ENCODE measurements at regions not wholly inside any gene's neighbourhood (a gene's known extent, or its start where the extent isn't known, plus 50 kb on each side); places are given as distances from the start of the nearest gene placed in this dataset.

DNA sequence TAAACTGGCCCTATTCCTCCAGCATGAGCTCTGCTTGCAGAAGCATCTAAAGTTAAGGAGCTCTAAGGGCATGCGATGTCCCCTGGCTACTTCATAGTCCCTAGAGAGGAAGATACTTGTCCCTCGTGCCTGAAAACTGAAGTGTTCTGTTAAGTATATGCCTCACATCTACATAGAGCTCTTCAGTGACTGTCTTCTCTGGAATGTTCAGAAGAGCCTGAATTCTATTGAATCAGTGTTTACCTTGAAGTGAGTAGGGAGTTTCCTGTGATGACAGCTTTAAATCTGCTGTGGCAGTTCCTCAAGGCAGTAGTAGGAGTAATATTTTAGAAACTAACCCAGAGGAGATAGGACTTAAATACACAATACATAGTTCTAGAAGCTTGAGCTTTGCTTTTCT lies 111.2 kb downstream of the ZNF518B start:
- in situ Hi-C loops (cut with MboI; ENCODE audit: low pct_ligation_motif_present in 1 of 4, low pct_unique_long_range_greater_than_20kb in 1 of 4, low sequenced_read_pairs in 3 of 4) = no loop called here

GRCh38 chr4:10345381-10345784 lies 111.8 kb downstream of the ZNF518B start:
- WGBS, 2 donors (ENCODE audit: low coverage in 1 of 2) = 95% methylated on average over 3 of the region's 3 CpGs; no CpG with 5 or more reads in 1 of the 2 donors
- Histone ChIP-seq H3K4me1 (no peaks in the 10 kb centered on the region), H3K27me3 (no peaks in the 10 kb centered on the region), H3K4me3 (no peak overlapping the region), H3K36me3 (no peaks in the 10 kb centered on the region), H3K27ac (no peak overlapping the region), H3K9me3 (no peaks in the 10 kb centered on the region)
- in situ Hi-C loops (cut with MboI; ENCODE audit: low pct_ligation_motif_present in 1 of 4, low pct_unique_long_range_greater_than_20kb in 1 of 4, low sequenced_read_pairs in 3 of 4) = no loop called here
- TF ChIP-seq POLR2A (IDR thresholded peaks at IDR 0.05) = no peak
- TF ChIP-seq CTCF (IDR thresholded peaks at IDR 0.05) = no peak
- no peak for TF ChIP-seq EP300 (IDR thresholded peaks at IDR 0.05; ENCODE audit: low read depth)
- TF ChIP-seq POLR2AphosphoS5 (IDR thresholded peaks at IDR 0.05) = no peak
- intact Hi-C loops (cut with DNase I; ENCODE audit: low total_unique reads) = no loop called here
- no peak for DNase-seq

More for the DNA sequence above, 111.2 kb downstream of the ZNF518B start:
- no peaks in the 10 kb centered on the region for H3K9me3 ChIP-seq
- no peak for DNase-seq
- H3K4me3 ChIP-seq = no peak overlapping the region
- intact Hi-C loops (cut with DNase I; ENCODE audit: low total_unique reads) = no loop called here
- TF ChIP-seq CTCF (IDR thresholded peaks at IDR 0.05) (no peak), POLR2A (IDR thresholded peaks at IDR 0.05) (no peak), POLR2AphosphoS5 (IDR thresholded peaks at IDR 0.05) (no peak), EP300 (IDR thresholded peaks at IDR 0.05; ENCODE audit: low read depth) (no peak)
- WGBS, 2 donors (ENCODE audit: low coverage in 1 of 2) = 87% methylated on average over 2 of the region's 2 CpGs; no CpG with 5 or more reads in 1 of the 2 donors
- no peaks in the 10 kb centered on the region for H3K4me1 ChIP-seq
- H3K27me3 ChIP-seq = no peaks in the 10 kb centered on the region
- H3K27ac ChIP-seq = no peak overlapping the region
- H3K36me3 ChIP-seq = no peaks in the 10 kb centered on the region

DNA sequence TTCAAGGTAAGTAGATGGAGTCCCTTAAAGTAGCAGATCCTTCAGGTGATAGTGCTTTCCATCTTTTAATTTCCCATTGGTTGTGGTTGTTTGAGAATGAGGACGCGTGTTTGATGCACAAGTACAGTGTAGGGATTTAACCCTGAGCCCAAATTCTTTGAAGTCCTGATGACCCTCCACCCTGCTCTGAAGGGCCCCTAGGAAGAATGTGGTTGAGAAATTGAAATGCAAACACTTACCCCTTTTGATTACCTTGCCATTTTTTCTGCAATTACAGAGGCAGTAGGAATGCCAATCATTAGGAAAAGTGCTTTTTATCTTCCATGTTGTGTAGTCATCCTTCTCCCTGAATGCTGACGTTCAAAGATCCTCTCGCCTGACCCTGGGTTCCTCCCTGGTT lies 112.4 kb downstream of the ZNF518B start:
- no peaks in the 10 kb centered on the region for H3K36me3 ChIP-seq
- no peaks in the 10 kb centered on the region for H3K4me1 ChIP-seq
- WGBS, 2 donors (ENCODE audit: low coverage in 1 of 2) = 88 to 91% methylated on average over 2 to 4 of the region's 4 CpGs
- TF ChIP-seq CTCF (IDR thresholded peaks at IDR 0.05) (no peak), EP300 (IDR thresholded peaks at IDR 0.05; ENCODE audit: low read depth) (no peak), POLR2A (IDR thresholded peaks at IDR 0.05) (no peak), POLR2AphosphoS5 (IDR thresholded peaks at IDR 0.05) (no peak)
- no peaks in the 10 kb centered on the region for H3K27me3 ChIP-seq
- in situ Hi-C loops (cut with MboI; ENCODE audit: low pct_ligation_motif_present in 1 of 4, low pct_unique_long_range_greater_than_20kb in 1 of 4, low sequenced_read_pairs in 3 of 4) (no loop called here), intact Hi-C loops (cut with DNase I; ENCODE audit: low total_unique reads) (no loop called here)
- no peak for DNase-seq
- no peak overlapping the region for H3K4me3 ChIP-seq
- no peak overlapping the region for H3K27ac ChIP-seq
- no peaks in the 10 kb centered on the region for H3K9me3 ChIP-seq

- WGBS, 2 donors (ENCODE audit: low coverage in 1 of 2) = 59 to 100% methylated on average over 1 to 2 of the region's 2 CpGs
- in situ Hi-C loops (cut with MboI; ENCODE audit: low pct_ligation_motif_present in 1 of 4, low pct_unique_long_range_greater_than_20kb in 1 of 4, low sequenced_read_pairs in 3 of 4) (no loop called here), intact Hi-C loops (cut with DNase I; ENCODE audit: low total_unique reads) (no loop called here)
- no peaks in the 10 kb centered on the region for H3K4me1 ChIP-seq
- H3K9me3 ChIP-seq = no peaks in the 10 kb centered on the region
- H3K4me3 ChIP-seq = no peak overlapping the region
- no peak overlapping the region for H3K27ac ChIP-seq
- DNase-seq = no peak
- no peak for TF ChIP-seq EP300 (IDR thresholded peaks at IDR 0.05; ENCODE audit: low read depth)
- TF ChIP-seq CTCF (IDR thresholded peaks at IDR 0.05) = no peak
- no peak for TF ChIP-seq POLR2AphosphoS5 (IDR thresholded peaks at IDR 0.05)
- no peak for TF ChIP-seq POLR2A (IDR thresholded peaks at IDR 0.05)
- H3K27me3 ChIP-seq = no peaks in the 10 kb centered on the region
- H3K36me3 ChIP-seq = no peaks in the 10 kb centered on the region
Measured at GRCh38 chr4:10343656-10344055, 113.6 kb downstream of the ZNF518B start.

Measured in transverse colon (tissue), 4 donors.